ENCODE measurements at regions not wholly inside any gene's neighbourhood (a gene's known extent, or its start where the extent isn't known, plus 50 kb on each side); places are given as distances from the start of the nearest gene placed in this dataset.

DNA sequence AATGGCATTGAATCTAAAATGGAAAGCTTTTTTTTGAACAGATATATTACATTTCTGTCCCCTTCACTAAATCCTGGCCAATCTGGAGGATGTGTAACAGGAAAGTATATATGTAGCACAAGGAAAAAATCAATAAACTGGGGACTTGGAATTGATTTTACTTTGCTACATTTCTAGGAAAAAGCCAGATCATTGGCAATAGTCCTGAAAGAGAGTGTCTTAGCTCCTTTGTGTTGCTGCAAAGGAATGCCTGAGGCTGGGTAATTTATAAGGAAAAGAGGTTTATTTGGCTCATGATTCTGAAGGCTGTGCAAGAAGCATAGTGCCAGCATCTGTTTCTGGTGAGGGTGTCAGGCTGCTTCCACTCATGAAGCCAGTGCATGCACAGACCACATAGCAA lies 574.9 kb downstream of the HTR1B start:
- TF ChIP-seq, protein P1, sequence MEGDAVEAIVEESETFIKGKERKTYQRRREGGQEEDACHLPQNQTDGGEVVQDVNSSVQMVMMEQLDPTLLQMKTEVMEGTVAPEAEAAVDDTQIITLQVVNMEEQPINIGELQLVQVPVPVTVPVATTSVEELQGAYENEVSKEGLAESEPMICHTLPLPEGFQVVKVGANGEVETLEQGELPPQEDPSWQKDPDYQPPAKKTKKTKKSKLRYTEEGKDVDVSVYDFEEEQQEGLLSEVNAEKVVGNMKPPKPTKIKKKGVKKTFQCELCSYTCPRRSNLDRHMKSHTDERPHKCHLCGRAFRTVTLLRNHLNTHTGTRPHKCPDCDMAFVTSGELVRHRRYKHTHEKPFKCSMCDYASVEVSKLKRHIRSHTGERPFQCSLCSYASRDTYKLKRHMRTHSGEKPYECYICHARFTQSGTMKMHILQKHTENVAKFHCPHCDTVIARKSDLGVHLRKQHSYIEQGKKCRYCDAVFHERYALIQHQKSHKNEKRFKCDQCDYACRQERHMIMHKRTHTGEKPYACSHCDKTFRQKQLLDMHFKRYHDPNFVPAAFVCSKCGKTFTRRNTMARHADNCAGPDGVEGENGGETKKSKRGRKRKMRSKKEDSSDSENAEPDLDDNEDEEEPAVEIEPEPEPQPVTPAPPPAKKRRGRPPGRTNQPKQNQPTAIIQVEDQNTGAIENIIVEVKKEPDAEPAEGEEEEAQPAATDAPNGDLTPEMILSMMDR (IDR thresholded peaks at IDR 0.05) = no peak
- no peak for TF ChIP-seq POLR2AphosphoS5 (IDR thresholded peaks at IDR 0.05; ENCODE audit: low read depth, low read length)
- TF ChIP-seq, protein P2, sequence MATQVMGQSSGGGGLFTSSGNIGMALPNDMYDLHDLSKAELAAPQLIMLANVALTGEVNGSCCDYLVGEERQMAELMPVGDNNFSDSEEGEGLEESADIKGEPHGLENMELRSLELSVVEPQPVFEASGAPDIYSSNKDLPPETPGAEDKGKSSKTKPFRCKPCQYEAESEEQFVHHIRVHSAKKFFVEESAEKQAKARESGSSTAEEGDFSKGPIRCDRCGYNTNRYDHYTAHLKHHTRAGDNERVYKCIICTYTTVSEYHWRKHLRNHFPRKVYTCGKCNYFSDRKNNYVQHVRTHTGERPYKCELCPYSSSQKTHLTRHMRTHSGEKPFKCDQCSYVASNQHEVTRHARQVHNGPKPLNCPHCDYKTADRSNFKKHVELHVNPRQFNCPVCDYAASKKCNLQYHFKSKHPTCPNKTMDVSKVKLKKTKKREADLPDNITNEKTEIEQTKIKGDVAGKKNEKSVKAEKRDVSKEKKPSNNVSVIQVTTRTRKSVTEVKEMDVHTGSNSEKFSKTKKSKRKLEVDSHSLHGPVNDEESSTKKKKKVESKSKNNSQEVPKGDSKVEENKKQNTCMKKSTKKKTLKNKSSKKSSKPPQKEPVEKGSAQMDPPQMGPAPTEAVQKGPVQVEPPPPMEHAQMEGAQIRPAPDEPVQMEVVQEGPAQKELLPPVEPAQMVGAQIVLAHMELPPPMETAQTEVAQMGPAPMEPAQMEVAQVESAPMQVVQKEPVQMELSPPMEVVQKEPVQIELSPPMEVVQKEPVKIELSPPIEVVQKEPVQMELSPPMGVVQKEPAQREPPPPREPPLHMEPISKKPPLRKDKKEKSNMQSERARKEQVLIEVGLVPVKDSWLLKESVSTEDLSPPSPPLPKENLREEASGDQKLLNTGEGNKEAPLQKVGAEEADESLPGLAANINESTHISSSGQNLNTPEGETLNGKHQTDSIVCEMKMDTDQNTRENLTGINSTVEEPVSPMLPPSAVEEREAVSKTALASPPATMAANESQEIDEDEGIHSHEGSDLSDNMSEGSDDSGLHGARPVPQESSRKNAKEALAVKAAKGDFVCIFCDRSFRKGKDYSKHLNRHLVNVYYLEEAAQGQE (IDR thresholded peaks at IDR 0.05; ENCODE audit: insufficient read depth in 1 of 2, low read depth in 2 of 2, low read length in 1 of 2) = no peak
- no peak for TF ChIP-seq SIN3A (IDR thresholded peaks at IDR 0.05; ENCODE audit: borderline replicate concordance, insufficient read depth, low read depth, low read length)
- TF ChIP-seq TCF7L2 (IDR thresholded peaks at IDR 0.05; ENCODE audit: low read depth, low read length) = no peak

All from Panc1 (cell line).